NAMALWA (cell line): ENCODE measurements at regions not wholly inside any gene's neighbourhood (a gene's known extent, or its start where the extent isn't known, plus 50 kb on each side); places are given as distances from the start of the nearest gene placed in this dataset.

ENCODE experiments used
- DNase-seq: peaks from one replicate; pipeline ENCODE4 v3.0.0-alpha.2; 2015; ENCODE audit warnings: low spot score

DNA sequence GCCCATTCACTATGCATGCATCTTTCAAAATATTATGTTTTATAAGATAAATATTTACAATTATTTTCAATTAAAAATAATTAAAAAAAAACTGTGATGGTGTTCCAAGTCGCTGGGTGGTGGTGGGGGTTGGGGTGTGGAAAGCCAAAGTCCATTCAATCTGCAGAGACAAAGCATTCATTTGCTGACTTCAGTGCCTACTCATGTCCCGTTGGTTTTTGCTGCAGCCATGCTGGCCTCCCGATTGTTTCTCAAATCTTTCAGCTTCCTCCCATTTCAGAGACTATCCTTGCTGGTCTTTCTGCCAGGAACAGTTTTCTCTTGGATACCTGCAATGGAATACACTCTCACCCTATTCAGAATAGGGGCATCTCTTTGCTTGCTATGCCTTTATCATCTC is 331.5 kb upstream of the NOVA1 start:
- DNase-seq = no peak

DNA sequence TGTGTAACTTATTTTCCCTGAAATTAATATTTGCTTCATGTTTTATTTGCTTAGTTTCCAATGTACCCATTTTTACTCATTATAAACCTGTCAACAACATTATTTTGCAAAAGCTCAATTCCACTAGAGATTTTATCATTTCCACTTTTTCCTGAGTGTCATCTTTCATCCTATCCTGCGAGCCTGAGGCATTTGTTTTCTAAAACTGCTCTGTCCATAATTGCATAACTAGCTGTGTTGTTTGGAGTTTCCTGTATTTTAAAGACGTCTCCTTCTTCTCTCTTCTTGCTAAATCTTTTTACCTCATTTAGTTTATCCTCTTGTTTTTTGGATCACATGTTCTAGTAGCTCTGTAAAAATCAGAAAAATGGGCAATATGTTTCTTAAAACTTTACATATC is 332.7 kb upstream of the NOVA1 start:
- DNase-seq = no peak

DNA sequence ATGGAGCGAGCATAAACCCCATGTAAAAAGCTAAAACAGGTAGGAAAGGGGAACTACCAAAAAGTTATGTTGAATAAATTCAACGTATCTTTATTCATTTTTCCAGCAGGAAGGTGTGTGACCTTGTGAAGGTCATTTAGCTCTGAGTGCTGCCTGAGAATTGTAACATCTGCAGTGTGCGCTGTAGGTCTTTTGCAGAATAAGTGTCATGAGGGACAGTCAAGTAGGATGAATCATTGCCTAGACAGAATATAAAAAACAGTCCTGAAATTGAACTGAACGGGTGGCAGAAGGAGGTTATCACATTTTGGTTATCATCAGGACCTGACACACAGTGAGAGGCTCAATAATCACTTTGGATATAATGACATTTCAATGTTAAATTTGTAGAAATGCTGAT is 334.8 kb upstream of the NOVA1 start:
- no peak for DNase-seq

DNA sequence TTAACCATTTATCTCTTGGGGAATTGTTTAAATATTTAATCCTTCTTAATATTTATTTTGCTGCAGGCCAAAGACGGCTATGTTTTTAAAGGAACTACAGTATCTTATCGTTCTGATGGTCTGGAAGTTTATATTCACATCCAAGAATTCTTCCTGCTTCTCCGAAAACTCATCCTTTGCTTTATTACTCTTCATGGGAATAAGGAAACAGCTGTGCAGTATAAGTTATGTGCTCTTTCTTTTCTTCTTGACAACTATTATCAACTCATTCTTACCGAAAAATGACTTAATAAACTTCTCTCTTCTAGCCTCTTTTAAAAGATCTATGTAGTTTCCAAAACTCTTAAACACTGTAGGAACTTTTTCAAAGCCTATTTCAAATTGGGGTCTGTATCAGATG is 335.6 kb upstream of the NOVA1 start:
- DNase-seq = no peak

DNA sequence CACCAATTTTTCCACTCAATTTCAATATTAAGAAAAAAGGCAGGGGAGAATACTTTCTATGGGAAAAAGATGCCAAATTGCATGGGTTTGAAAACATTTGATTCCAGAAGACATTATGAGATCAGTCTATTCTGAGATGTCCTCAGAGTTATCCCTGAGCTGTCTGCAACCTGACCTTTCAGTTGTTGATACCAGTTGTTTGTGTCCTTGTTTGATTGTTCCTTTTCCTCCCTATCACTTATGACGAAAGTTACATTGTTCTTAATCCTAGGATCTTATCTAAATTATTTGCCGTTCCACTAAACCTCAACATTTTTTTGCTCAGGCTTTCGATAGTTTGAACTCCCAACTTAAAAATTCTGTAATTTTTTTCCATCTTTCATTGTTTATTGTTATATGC is 336.3 kb upstream of the NOVA1 start:
- no peak for DNase-seq

DNA sequence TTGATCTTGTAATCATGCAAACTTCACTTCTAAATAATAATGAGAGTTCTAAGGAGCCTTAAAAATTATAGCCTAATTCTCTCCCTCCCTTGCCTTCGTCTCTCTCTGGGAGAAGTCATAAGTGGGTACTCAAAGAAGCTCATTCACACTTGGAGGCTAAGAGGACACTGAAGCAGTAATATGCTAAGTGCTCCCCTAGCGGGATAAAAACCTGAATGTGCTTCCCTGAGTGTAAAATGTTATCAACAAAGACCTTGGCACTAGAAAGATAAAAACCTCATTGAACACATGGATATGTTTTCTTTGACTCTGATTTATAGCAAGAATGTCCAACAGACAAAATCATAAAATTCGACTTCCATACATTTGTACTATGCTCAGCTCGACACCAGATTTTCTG is 337.9 kb upstream of the NOVA1 start:
- DNase-seq = no peak

DNA sequence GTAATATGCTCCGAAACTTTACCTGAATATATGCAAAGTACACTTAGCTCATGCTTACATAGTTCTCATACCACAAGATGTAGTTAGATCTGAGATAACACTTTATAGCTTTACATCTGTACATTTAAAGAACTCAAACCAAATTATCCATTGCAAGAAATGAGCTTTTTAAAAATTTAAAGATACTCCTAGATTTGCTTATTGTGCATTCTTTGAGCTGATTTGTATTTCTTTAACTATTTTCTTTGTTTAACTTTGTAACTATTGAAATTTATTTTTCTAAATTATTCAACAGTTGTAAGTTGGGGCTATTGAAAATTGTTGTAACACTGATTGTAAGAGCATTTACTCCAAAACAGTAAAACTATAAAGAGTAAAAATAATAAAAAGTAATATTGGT is 340.2 kb upstream of the NOVA1 start:
- DNase-seq = no peak

DNA sequence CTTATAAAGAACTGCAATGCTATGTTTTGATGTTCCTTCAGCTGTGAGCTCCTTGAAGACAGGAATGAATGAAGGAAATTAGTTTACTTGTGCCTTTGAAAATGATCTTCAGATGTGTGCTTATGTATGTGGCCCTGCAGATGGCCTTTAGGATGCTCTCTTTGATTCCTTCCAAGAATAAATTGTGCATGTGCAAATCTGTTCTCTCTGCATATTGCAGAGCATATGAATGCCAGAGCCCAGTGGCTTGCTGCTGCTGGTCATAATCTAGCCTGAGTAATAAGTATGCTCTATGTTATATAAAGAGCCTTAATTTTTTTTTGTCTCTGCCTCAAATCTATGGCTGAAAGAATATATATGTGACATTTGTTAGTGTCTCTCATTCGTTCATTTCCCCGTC is 341.9 kb upstream of the NOVA1 start:
- DNase-seq = no peak

DNA sequence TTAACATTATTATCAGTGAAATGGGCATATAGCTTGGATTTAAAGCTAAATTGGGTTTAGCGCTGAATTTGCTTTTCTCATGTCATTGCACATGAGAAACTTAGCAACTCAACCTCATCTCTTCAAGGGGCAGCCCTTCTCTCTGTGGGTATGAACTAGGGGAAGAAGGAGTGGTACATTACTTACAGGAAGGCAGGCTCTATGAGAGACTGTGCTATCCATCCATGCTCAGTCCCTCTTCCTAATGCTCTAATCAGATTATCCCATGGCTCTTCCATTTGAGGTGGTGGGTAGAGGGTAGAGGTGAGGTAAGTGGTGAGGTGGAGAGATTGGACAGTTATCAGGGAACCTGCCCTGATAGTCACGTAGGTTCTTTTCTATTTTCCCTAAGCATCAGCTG is 343.7 kb upstream of the NOVA1 start:
- no peak for DNase-seq

DNA sequence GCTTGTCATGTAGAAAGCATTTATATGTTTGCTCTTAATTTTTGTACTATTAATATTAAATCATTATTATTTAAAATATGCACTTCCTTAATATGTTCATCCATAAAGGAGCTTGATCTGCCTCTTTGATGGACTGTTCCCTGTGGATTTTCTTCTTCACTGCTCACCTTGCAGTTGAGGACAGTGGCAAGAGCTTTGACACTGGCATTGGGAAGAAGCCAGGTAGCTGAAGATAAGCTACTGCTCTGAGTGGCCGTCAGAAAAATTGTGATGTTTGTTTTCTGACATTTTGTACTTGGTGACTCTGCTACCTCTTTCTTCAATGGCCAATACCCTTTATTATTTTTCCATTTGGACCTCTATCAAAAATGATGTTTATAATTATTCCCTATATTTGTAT is 349.4 kb upstream of the NOVA1 start:
- DNase-seq = no peak

DNA sequence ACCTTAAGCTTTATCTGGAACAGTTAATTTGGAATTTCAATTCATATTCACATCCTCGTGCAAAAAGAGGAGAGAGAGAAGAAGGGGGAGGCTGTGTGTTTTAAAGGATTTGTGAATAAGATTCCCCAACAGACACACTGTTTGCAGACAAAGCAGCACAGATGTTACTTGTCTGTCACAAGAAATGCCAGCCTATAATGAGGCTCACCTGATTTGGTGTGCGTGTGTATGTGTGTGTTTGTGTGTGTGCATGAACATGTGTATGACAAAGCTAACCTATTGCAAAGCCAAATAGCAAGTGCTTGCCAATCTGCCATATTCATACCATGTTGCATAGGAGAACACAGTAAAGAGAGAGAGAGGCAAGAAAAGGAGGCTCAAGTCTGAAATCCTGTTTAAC is 361.6 kb upstream of the NOVA1 start:
- DNase-seq = no peak

DNA sequence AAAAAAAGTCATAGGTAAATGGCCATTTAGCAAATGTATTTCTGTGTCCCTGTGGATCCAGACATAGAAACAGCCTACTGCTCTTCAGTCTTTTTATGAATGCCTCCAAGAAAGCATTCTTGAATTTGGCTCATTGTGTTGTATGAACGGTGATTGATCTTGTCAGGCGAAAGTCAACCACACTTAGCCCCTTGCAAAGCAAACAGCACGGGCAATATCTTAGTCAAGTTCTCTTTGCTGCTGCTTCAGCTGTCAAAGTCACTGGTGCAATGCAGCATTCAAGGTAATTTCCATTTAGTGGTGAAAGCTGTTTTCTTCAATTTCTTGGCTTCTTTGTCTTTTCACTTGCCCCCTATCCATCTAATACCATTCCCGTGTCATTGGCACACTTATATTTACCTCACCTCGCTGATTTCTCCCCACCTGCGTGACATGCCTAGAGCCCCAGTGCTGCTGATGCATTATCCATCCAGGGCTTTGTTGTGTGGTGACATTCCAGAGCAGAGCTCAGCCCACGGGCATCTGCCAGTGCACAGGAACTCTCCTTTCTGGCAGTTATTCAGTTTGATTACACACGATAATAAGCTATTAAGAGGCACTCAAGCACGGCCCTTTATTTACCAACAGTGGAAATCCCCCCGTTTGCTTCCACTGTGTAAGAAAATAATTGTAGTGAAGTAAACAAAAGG is 362.3 kb upstream of the NOVA1 start:
- no peak for DNase-seq

DNA sequence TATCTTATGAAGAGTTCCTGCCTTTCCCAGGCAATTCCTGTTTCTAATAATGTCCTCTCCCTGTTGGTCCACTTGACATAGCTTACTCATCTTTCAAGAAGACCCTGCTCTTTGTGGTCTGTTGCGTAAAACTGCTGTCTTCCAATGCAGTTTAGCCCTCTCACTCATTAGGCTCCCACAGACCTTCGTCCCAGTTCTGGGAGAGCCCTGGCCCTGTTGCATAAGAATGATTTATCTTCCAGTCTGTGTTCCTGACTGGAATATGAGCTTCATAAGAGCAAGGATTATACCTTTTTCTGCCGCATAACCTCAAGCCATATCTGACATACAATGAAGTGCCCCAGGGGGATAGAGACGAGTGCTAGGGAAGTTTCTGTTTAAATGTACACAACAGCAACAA is 365.9 kb upstream of the NOVA1 start:
- DNase-seq = no peak

DNA sequence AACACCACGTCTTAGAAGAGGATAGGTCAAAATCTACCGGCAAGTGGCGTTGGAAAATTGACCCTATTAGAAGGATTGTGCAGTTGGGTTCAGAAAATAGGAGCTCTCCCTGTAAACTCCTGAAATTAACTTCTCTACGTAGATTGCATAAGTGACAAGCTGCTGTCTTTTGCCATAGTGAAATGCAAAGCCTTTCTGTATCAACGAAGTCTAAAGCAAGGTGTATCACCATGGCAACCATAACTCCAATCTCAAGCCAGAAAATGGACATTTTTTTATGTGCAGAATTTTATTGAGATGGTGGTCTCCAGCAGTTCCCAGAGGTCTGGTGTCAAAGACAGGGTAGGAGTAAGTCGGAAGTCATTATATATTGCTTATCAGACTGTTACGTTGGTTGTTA is 367.7 kb upstream of the NOVA1 start:
- no peak for DNase-seq

DNA sequence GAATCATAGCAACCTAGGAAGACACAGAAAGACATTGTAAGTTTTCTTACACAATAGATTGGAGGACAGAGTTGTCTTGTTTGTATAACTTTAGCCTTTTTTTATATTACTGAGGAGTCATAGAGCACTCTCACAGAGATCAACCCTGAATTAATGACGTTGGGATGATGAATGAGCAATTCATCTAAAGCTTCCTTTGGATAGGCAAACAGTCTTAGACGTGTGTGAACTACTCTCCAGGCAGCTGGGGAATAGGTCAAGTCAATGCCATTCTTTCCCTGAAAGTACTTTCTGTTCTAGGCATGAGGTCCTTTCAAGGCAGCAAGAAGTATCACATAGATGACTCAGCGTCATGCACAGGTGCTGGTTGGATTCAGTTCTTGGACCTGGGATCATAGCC is 369.1 kb upstream of the NOVA1 start:
- DNase-seq = no peak

DNA sequence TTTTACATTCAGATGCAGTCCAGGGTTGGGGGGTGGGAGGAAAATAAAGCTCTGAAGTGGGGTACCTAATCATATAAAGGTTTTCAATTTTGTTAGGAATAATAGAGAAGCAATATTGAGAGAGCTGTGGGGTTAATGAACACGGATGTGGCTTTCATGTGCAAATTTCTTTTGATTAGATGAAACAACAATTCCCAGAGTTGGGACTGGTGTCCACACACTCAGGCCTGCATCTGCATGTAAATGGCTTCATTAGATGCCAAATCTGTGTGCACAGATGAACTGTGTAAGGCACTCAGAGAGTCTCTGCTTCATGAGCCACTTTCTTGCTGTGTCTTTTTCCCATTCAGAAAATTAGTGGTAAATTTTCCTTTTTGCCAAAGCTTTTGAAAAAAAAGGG is 377.1 kb upstream of the NOVA1 start:
- no peak for DNase-seq

DNA sequence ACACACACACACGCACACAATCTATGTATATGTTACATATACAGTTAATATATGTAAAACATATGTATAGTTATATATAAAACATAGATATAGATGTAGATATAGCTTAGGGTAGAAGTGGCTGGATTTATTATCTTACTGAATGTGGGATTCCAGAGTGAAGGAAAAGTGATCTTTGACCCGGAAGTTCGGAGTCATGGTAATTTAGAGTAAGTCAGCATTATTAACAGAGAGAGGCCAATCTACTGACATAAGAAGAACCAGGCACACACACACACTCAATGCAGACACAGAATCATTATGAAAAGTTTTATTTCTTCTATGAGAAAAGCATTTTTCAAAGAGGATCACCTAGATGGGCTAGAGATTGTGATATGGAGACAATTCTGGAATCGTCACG is 384.2 kb upstream of the NOVA1 start:
- no peak for DNase-seq

DNA sequence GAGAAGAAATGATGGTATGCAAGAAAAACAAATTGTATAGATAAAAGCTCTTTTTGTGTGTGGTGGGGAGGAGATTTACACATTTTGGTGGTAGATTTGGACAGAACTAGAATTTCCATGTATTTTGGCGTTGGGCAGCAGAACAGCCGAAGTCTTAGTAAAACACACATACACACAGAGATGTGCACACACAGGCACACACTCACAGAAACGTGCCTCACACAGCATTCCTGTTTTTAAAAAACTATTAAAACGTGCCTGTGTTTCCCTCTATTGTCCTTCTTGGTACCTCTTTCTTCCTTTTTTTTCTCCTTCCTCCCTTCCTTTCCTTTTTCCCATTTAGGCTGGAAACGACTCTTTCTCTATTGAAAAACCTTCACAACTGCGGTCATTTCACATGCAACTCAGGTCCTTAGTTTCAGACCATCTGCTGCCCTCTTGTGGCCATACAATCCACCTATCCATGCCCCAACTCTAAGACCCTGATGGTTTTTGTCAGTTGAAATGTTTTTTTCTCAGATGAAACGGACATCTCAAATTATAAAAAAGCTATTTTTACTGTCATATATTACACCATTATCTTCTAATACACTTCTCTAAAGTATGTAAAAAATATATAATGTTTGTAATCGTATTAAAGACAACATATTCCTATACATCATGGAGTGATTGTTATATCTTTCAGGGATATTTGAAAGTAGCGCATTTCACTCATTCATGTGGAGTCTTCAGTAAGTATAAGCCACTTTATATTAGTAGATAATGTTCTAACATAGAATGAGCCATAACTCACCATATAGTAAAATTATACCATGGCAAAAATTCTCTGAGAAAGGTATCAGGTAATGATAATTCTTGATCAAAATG is 386.7 kb upstream of the NOVA1 start:
- peak; percentile 64 for DNase-seq

DNA sequence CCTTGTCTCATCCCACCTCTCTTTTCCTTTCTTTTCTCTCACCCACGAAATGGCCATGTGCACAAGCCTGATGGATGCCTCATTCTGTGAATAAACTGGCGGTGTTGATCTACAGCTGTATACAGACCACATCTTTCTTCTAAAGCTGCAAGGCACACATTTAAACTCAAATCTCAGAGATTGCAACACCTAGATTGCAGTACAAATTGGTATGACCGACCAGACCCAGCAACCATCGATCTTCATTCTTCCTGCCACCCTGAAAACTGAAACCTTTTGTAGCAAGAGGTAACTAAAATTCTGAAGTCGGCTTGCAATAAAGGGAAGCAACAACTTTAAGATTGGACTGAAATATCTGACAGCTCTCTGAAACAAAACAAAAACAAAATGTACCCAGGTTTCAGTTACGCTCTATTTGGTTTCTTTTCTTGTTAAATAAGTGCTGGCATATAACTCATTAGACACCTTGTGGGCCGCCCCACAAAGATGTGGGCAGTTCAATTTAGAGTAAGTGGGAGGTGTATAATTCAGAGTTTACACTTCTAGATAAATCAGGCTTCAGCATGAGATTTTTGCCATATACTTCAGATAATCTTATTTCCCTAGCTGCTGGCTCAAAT is 390.0 kb upstream of the NOVA1 start:
- DNase-seq = no peak

DNA sequence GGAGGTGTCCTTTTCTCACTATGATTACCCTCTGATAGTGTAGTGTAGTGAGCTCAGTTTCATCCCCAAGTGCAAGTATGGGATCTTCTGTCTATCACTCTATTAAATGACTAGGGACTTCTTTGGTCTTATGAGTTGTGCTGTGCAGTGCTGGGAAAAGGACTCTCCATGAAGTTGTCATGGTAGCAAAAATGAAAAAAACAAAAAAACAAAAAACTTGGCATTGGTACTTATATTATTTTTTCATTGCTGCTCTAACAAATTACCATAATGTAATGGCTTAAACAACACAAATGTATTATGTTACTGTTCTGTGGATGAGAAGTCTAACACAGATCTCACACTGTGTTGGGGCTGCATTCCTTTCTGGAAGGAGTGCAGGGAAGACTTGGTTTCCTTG is 393.1 kb upstream of the NOVA1 start:
- no peak for DNase-seq

DNA sequence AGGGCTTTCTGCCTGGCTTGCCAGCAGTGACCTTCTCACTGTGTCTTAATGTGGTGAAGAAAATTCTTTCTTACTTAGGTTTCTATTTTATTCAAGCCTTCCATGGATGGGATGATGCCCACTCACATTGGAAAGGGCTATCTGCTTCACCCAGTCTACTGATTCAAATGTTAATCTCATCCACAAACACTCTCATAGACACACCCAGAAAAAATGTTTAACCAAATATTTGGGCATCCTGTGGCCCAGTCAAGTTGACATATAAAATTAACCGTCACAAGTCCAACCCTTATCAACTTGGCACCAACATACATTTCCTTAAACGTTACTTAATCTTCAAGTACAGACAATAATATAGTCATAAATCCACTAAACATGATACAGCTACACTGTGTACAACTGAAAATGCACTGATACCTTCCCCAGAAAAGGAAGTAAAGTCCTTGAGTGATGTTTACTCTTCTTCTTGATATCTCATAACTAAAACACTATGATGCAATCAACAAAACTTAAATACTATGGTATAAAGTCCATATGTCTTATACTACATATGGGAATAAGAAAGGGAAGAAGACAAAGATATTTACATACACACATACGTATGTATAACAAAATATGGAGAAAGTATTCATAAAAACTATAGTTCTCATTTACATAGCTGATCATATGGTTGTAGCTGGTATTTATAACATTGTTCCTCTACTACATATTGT is 394.7 kb upstream of the NOVA1 start:
- no peak for DNase-seq

DNA sequence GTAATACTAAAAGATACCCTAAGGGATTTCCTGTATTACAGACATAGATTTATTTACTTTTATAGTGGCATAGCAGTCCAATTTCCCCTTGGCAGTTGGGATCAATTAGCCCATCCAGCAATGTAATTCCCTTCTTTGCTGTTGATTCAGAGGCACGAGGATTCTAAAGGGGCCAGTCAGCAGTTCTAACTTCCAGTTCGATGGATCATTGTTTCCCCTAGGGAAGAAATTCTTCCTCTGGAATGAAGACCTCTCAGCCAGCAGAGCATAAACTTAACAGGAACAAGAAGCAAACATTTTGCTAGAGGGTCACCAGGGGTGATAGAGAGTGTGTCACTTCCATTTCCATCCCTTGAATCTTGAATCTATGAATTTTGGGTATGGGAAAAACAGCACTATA is 395.7 kb upstream of the NOVA1 start:
- no peak for DNase-seq

DNA sequence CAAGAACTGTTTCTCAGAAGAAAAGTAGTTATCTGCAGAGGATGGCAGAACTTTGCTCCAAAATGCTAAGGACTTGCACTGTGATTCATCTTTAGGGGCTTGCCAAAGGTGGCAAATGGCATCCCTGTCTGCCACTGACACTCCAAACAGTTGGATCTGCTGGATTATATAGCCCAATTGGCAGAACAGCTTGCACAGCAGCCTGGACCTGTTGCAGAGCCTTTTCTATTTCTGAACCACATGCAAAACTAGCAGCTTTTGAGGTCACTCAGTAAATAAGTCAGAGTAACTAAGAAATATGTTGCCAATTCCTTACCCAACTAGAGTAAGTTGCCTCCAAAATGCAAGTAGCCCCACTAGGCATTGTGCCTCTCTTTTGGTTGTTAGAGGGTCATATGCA is 397.5 kb upstream of the NOVA1 start:
- no peak for DNase-seq
